ENCODE measurements at regions not wholly inside any gene's neighbourhood (a gene's known extent, or its start where the extent isn't known, plus 50 kb on each side); places are given as distances from the start of the nearest gene placed in this dataset.

DNA sequence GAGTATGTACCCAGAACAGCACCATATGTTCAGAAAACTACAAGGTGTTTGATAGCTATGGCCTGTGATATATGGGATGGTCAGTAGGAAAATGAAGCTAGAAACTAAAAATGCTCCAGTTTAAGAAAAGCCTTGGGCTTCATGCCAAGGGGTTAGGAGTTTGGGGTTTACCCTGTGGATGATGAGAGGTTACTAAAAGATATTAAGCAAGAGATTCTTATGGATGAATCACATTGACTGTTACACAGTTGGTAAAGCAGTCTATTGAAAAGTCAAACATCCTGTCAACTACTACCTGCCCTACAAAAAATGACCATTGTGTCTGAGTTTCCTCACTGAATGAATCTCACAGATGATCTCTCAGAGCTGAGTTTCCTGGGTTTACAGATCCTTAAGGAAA lies 166.2 kb upstream of the INHBA start:
- TF ChIP-seq POLR2A (IDR thresholded peaks at IDR 0.05) = no peak
- TF ChIP-seq, protein P1, sequence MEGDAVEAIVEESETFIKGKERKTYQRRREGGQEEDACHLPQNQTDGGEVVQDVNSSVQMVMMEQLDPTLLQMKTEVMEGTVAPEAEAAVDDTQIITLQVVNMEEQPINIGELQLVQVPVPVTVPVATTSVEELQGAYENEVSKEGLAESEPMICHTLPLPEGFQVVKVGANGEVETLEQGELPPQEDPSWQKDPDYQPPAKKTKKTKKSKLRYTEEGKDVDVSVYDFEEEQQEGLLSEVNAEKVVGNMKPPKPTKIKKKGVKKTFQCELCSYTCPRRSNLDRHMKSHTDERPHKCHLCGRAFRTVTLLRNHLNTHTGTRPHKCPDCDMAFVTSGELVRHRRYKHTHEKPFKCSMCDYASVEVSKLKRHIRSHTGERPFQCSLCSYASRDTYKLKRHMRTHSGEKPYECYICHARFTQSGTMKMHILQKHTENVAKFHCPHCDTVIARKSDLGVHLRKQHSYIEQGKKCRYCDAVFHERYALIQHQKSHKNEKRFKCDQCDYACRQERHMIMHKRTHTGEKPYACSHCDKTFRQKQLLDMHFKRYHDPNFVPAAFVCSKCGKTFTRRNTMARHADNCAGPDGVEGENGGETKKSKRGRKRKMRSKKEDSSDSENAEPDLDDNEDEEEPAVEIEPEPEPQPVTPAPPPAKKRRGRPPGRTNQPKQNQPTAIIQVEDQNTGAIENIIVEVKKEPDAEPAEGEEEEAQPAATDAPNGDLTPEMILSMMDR (IDR thresholded peaks at IDR 0.05) = no peak

Data from ovary (tissue), 3 donors.